Posterior cingulate gyrus (tissue), 11 donors: ENCODE measurements at regions not wholly inside any gene's neighbourhood (a gene's known extent, or its start where the extent isn't known, plus 50 kb on each side); places are given as distances from the start of the nearest gene placed in this dataset.

Source experiments
- DNase-seq, 10 donors: peaks; one replicate each; pipeline versions ENCODE4 v3.0.0 to v3.0.0-alpha.2; 2020 to 2021; ENCODE audit warnings: mixed read lengths in 3 of 10
- intact Hi-C: fragments of 100-400 bp; cut with DNase I; formaldehyde crosslinking; loops from one replicate; pipeline ENCODE4 v1.15.1; 2023

- intact Hi-C loops, result no loop called here
- DNase-seq, result no peak
Observed at GRCh38 chr5:174386306-174386705, 338.1 kb upstream of the MSX2 start.

GRCh38 chr5:174386846-174387245 lies 337.5 kb upstream of the MSX2 start:
- DNase-seq, result no peak
- intact Hi-C loops, result no loop called here

- DNase-seq, result no peak
- intact Hi-C loops, result no loop called here
Observed at GRCh38 chr5:174387448-174387847, 336.9 kb upstream of the MSX2 start.

GRCh38 chr5:174392892-174393291 lies 331.5 kb upstream of the MSX2 start:
- intact Hi-C loops, result no loop called here
- DNase-seq, result no peak

GRCh38 chr5:174396541-174396940 lies 327.8 kb upstream of the MSX2 start:
- no peak for DNase-seq
- intact Hi-C loops, result no loop called here

- no peak for DNase-seq
- intact Hi-C loops, result no loop called here
Observed at GRCh38 chr5:174397206-174397605, 327.2 kb upstream of the MSX2 start.

GRCh38 chr5:174398171-174398570 lies 326.2 kb upstream of the MSX2 start:
- intact Hi-C loops, result no loop called here

GRCh38 chr5:174399411-174399810 lies 325.0 kb upstream of the MSX2 start:
- intact Hi-C loops, result no loop called here
- DNase-seq, result no peak

More at GRCh38 chr5:174398171-174398570, 326.2 kb upstream of the MSX2 start:
- no peak for DNase-seq

- DNase-seq, result no peak
- intact Hi-C loops, result no loop called here
Observed at GRCh38 chr5:174400461-174400860, 323.9 kb upstream of the MSX2 start.

GRCh38 chr5:174401793-174402192 lies 322.6 kb upstream of the MSX2 start:
- intact Hi-C loops, result no loop called here
- DNase-seq, result no peak

GRCh38 chr5:174402222-174402812 lies 322.1 kb upstream of the MSX2 start:
- DNase-seq, result no peak
- intact Hi-C loops, result no loop called here

GRCh38 chr5:174404848-174405247 lies 319.5 kb upstream of the MSX2 start:
- DNase-seq, result no peak
- intact Hi-C loops, result no loop called here

- intact Hi-C loops, result no loop called here
- no peak for DNase-seq
Observed at GRCh38 chr5:174409070-174409469, 315.3 kb upstream of the MSX2 start.

- no peak for DNase-seq
- intact Hi-C loops, result no loop called here
Observed at GRCh38 chr5:174409971-174410370, 314.4 kb upstream of the MSX2 start.

GRCh38 chr5:174410716-174411478 lies 313.5 kb upstream of the MSX2 start:
- intact Hi-C loops, result no loop called here
- DNase-seq, result no peak

GRCh38 chr5:174411479-174411819 lies 312.9 kb upstream of the MSX2 start:
- DNase-seq, result no peak
- intact Hi-C loops, result no loop called here

GRCh38 chr5:174412374-174412773 lies 312.0 kb upstream of the MSX2 start:
- DNase-seq, result no peak
- intact Hi-C loops, result no loop called here

- intact Hi-C loops, result no loop called here
- no peak for DNase-seq
Observed at GRCh38 chr5:174412941-174413340, 311.4 kb upstream of the MSX2 start.

- intact Hi-C loops, result no loop called here
- no peak for DNase-seq
Observed at GRCh38 chr5:174413567-174414314, 310.6 kb upstream of the MSX2 start.

GRCh38 chr5:174414315-174414710 lies 310.1 kb upstream of the MSX2 start:
- intact Hi-C loops, result no loop called here
- no peak for DNase-seq

GRCh38 chr5:174418809-174419539 lies 305.4 kb upstream of the MSX2 start:
- intact Hi-C loops, result loop anchor here (1.0 to 5.0 kb wide), 3 partner anchors 317 to 518 kb away; no protein-coding TSS in a partner anchor
- DNase-seq, result peak in 1 of 10 donors; percentile 75
